ENCODE measurements at regions not wholly inside any gene's neighbourhood (a gene's known extent, or its start where the extent isn't known, plus 50 kb on each side); places are given as distances from the start of the nearest gene placed in this dataset.

GRCh38 chrX:42490111-42490510 is 287.9 kb downstream of the PPP1R2C start:
- no peaks in the 10 kb centered on the region for H3K4me1 ChIP-seq (ENCODE audit: insufficient read depth, low read length, poor library complexity, severe bottlenecking)
- no peak overlapping the region for H3K9ac ChIP-seq (ENCODE audit: low read depth, low read length, poor library complexity, severe bottlenecking)
- H3K9me2 ChIP-seq (replicated peaks; ENCODE audit: low read depth, low read length) = no peaks in the 10 kb centered on the region
- no peak overlapping the region for H3K4me2 ChIP-seq (ENCODE audit: low read depth, low read length, poor library complexity, severe bottlenecking)
- H3K9me3 ChIP-seq (ENCODE audit: insufficient read depth, low read depth, low read length) = no peaks in the 10 kb centered on the region
- H3F3A ChIP-seq (ENCODE audit: low read depth) = no peaks in the 10 kb centered on the region
- H3K36me3 ChIP-seq (ENCODE audit: insufficient read depth, low read length) = no peaks in the 10 kb centered on the region
- H4K20me1 ChIP-seq (ENCODE audit: insufficient read depth, low read length, poor library complexity, severe bottlenecking) = no peaks in the 10 kb centered on the region
- H3K4me3 ChIP-seq (ENCODE audit: low read length, poor library complexity, severe bottlenecking) = no peak overlapping the region
- no peaks in the 10 kb centered on the region for H3K27me3 ChIP-seq (ENCODE audit: insufficient read depth, low read length, poor library complexity, severe bottlenecking)
- TF ChIP-seq CTCF (conservative IDR thresholded peaks at IDR 0.05; ENCODE audit: low read length) (no peak), EZH2phosphoT487 (IDR thresholded peaks at IDR 0.05; ENCODE audit: borderline replicate concordance) (no peak)
- no peak overlapping the region for H2AFZ ChIP-seq (ENCODE audit: low read length)
- H3K79me2 ChIP-seq (ENCODE audit: insufficient read depth, low read length) = no peaks in the 10 kb centered on the region

GRCh38 chrX:42485601-42486000 is 292.4 kb downstream of the PPP1R2C start:
- no peaks in the 10 kb centered on the region for H3K27me3 ChIP-seq (ENCODE audit: insufficient read depth, low read length, poor library complexity, severe bottlenecking)
- H3F3A ChIP-seq (ENCODE audit: low read depth) = no peaks in the 10 kb centered on the region
- no peaks in the 10 kb centered on the region for H3K9me3 ChIP-seq (ENCODE audit: insufficient read depth, low read depth, low read length)
- H3K9ac ChIP-seq (ENCODE audit: low read depth, low read length, poor library complexity, severe bottlenecking) = no peak overlapping the region
- TF ChIP-seq EZH2phosphoT487 (IDR thresholded peaks at IDR 0.05; ENCODE audit: borderline replicate concordance) = no peak
- no peak for TF ChIP-seq CTCF (conservative IDR thresholded peaks at IDR 0.05; ENCODE audit: low read length)
- H3K9me2 ChIP-seq (replicated peaks; ENCODE audit: low read depth, low read length) = no peaks in the 10 kb centered on the region
- H3K36me3 ChIP-seq (ENCODE audit: insufficient read depth, low read length) = no peaks in the 10 kb centered on the region
- no peak overlapping the region for H3K4me2 ChIP-seq (ENCODE audit: low read depth, low read length, poor library complexity, severe bottlenecking)
- H3K4me1 ChIP-seq (ENCODE audit: insufficient read depth, low read length, poor library complexity, severe bottlenecking) = no peaks in the 10 kb centered on the region
- H4K20me1 ChIP-seq (ENCODE audit: insufficient read depth, low read length, poor library complexity, severe bottlenecking) = no peaks in the 10 kb centered on the region
- H3K4me3 ChIP-seq (ENCODE audit: low read length, poor library complexity, severe bottlenecking) = no peak overlapping the region
- H3K79me2 ChIP-seq (ENCODE audit: insufficient read depth, low read length) = no peaks in the 10 kb centered on the region
- H2AFZ ChIP-seq (ENCODE audit: low read length) = no peak overlapping the region

- Histone ChIP-seq H3K36me3 (ENCODE audit: insufficient read depth, low read length) (no peaks in the 10 kb centered on the region), H3K27me3 (ENCODE audit: insufficient read depth, low read length, poor library complexity, severe bottlenecking) (no peaks in the 10 kb centered on the region), H3K4me2 (ENCODE audit: low read depth, low read length, poor library complexity, severe bottlenecking) (no peak overlapping the region), H3K79me2 (ENCODE audit: insufficient read depth, low read length) (no peaks in the 10 kb centered on the region), H3F3A (ENCODE audit: low read depth) (no peaks in the 10 kb centered on the region), H3K4me1 (ENCODE audit: insufficient read depth, low read length, poor library complexity, severe bottlenecking) (no peaks in the 10 kb centered on the region), H3K4me3 (ENCODE audit: low read length, poor library complexity, severe bottlenecking) (no peak overlapping the region), H4K20me1 (ENCODE audit: insufficient read depth, low read length, poor library complexity, severe bottlenecking) (no peaks in the 10 kb centered on the region), H2AFZ (ENCODE audit: low read length) (no peak overlapping the region), H3K9me2 (replicated peaks; ENCODE audit: low read depth, low read length) (no peaks in the 10 kb centered on the region), H3K9me3 (ENCODE audit: insufficient read depth, low read depth, low read length) (no peaks in the 10 kb centered on the region), H3K9ac (ENCODE audit: low read depth, low read length, poor library complexity, severe bottlenecking) (no peak overlapping the region)
- TF ChIP-seq CTCF (conservative IDR thresholded peaks at IDR 0.05; ENCODE audit: low read length) = no peak
- TF ChIP-seq EZH2phosphoT487 (IDR thresholded peaks at IDR 0.05; ENCODE audit: borderline replicate concordance) = no peak
Measured at GRCh38 chrX:42484233-42484632, 293.7 kb downstream of the PPP1R2C start.

Measured in Loucy (cell line).